ENCODE measurements at regions not wholly inside any gene's neighbourhood (a gene's known extent, or its start where the extent isn't known, plus 50 kb on each side); places are given as distances from the start of the nearest gene placed in this dataset.

DNA sequence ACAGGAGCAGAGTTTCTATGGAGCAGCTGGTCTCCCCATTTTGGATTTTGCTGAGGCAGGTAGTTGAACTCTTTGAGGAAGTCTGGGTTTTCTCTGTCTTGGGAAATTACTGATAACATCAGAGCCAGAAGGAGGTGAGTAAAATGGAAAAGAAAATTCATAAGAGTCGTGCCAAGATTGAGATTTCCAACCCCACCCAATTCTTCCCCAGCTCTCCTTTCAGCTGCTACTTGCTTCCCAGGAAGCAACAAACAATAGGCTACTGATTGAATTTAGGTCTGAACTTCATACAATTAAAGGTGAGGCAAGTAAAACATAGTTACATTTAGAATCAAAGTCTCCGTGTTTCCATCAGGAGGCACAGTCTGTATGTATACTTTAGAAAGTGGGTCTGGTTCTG is 54.6 kb upstream of the EOLA2 start:
- no peak for DNase-seq (ENCODE audit: low read depth)
- H3K4me3 ChIP-seq (ENCODE audit: low read depth, low read length) = no peak overlapping the region
- TF ChIP-seq, protein P1, sequence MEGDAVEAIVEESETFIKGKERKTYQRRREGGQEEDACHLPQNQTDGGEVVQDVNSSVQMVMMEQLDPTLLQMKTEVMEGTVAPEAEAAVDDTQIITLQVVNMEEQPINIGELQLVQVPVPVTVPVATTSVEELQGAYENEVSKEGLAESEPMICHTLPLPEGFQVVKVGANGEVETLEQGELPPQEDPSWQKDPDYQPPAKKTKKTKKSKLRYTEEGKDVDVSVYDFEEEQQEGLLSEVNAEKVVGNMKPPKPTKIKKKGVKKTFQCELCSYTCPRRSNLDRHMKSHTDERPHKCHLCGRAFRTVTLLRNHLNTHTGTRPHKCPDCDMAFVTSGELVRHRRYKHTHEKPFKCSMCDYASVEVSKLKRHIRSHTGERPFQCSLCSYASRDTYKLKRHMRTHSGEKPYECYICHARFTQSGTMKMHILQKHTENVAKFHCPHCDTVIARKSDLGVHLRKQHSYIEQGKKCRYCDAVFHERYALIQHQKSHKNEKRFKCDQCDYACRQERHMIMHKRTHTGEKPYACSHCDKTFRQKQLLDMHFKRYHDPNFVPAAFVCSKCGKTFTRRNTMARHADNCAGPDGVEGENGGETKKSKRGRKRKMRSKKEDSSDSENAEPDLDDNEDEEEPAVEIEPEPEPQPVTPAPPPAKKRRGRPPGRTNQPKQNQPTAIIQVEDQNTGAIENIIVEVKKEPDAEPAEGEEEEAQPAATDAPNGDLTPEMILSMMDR (IDR thresholded peaks at IDR 0.05; ENCODE audit: low read depth, low read length, missing control alignments) = no peak

DNA sequence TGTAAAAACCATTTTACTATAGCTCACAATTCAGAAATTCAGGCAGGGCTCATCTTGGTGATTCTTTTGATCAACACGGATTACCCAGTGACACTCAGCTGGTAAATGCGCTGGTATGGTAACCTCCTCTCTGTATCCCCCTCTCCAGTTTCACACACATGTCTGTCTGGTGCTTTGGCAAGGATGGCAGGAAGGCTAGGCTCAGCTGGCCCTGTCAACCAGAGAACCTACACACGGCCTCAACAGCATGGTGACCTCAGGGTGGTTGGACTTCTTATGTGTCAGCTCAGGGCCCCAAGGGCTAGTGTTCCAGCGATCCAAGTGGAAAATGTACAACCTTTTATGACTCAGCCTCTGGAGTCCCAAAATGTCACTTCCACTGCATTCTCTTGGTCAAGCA is 55.7 kb upstream of the EOLA2 start:
- TF ChIP-seq, protein P1 (IDR thresholded peaks at IDR 0.05; ENCODE audit: low read depth, low read length, missing control alignments) = no peak
- no peak for DNase-seq (ENCODE audit: low read depth)
- H3K4me3 ChIP-seq (ENCODE audit: low read depth, low read length) = no peak overlapping the region

DNA sequence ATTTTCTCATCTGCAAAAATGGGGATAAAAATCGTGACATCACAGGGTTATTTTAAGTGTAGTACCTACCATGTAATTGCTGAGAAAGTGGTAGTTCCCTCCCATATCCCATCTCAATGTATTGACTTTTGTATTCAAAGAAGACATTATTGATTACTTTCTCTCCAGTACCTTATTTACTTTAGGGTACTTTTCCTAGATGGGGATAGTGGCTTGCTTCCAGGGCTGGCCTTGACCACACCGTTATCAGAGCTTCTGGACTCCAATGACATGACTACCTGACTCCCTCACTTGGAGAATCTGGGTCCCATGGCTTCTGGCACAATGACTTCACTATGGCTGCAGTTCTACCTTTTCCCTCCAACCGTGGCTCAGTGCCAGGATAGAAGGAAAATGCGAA is 58.2 kb upstream of the EOLA2 start:
- TF ChIP-seq, protein P1 (IDR thresholded peaks at IDR 0.05; ENCODE audit: low read depth, low read length, missing control alignments) = no peak
- no peak overlapping the region for H3K4me3 ChIP-seq (ENCODE audit: low read depth, low read length)
- no peak for DNase-seq (ENCODE audit: low read depth)

DNA sequence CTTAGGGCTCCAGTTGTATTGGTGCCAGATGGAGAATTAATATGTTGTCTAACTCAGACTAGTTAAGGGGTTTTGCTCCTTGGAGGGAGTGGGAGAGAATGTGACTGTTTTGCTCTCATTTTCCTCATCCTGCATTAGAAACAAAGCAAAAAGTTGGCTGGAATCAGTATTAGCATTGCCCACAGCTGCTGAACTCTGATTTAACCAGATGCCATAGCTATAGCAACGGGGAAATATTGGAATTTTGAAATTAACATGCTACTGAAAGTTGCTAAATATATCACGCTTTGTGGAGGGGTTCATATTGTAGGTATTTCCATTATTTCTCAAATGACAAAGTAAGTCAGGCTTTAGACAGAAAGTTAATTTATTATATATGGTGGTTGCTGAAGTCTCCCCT is 66.7 kb upstream of the EOLA2 start:
- no peak for DNase-seq (ENCODE audit: low read depth)
- TF ChIP-seq, protein P1 (IDR thresholded peaks at IDR 0.05; ENCODE audit: low read depth, low read length, missing control alignments) = no peak
- H3K4me3 ChIP-seq (ENCODE audit: low read depth, low read length) = no peak overlapping the region

DNA sequence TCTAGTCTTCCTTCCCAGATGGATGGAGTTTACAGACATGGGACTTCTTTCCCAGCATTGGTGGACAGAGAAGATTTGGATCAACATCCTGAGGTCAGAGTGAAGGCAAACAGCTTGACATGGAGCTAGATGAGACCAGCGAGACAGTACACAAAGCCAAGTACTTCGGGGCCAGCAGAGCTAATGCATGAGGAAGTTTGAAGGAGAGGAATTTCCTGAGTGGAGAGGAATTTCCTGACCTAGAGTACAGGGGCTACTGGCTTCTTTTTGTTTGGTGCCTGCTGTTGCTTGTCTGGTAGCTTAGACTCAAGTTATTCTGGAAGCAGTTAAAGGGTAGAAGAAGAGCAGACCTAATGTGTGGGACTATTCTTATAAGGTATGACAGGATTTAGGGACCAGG is 69.1 kb upstream of the EOLA2 start:
- H3K4me3 ChIP-seq (ENCODE audit: low read depth, low read length) = no peak overlapping the region
- no peak for DNase-seq (ENCODE audit: low read depth)
- TF ChIP-seq, protein P1 (IDR thresholded peaks at IDR 0.05; ENCODE audit: low read depth, low read length, missing control alignments) = no peak

DNA sequence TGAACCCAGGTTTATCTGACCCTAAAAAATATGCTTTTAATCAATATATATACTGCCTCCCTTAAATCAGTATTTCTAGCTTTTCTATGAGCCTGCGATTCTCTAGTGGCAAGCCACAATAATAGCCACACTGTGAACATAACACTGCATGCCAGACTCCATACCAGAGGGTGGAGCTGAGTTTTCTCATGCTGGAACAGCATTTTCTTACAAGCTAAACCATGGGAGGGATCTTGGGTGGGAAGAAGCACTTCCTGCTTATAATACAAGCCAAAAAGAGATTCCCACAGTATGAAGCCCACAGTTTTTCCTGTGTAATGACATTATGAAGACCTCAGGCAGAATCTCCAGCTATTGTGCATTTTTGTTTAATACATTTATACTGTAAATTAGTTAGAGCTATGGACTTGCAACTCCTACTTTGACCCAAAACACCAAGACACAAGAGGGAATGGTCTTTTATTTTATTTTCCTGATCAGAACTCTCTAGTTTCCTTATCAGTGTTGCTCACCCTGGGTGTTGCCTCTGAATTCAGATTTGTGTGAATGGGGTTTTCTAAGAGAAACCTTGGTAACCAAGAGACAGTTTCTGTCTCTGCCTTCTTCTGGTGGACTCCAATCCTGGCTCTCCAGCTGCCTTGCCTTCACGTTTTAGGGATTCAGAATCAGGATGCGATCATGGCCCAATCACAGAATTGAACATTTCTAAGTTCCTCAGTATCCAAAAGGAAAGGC is 74.5 kb upstream of the EOLA2 start:
- no peak overlapping the region for H3K4me3 ChIP-seq (ENCODE audit: low read depth, low read length)
- DNase-seq (ENCODE audit: low read depth) = no peak
- TF ChIP-seq, protein P1 (IDR thresholded peaks at IDR 0.05; ENCODE audit: low read depth, low read length, missing control alignments) = no peak

DNA sequence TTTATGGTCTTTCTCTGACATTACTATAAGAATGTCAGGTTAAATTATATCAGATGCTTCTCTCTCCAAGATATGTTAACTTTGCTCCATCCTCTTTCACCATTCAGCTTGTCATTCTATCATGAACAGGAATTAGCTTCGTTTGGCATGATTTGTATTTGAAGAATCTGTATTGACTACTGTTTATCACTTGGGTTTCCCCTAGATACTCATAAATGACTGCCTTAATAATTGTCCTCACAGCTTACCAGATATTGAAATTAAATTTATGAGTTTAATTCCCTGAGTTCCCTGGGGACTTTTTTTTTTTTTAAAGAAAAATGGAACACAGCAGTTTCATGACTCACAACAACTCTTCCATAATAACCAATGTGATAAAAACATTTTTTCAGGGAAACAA is 76.2 kb upstream of the EOLA2 start:
- TF ChIP-seq, protein P1 (IDR thresholded peaks at IDR 0.05; ENCODE audit: low read depth, low read length, missing control alignments) = no peak
- DNase-seq (ENCODE audit: low read depth) = no peak
- no peak overlapping the region for H3K4me3 ChIP-seq (ENCODE audit: low read depth, low read length)

All from GM12864 (cell line).